GM23338 (cell line): ENCODE measurements at regions not wholly inside any gene's neighbourhood (a gene's known extent, or its start where the extent isn't known, plus 50 kb on each side); places are given as distances from the start of the nearest gene placed in this dataset.

Experiments used
- CREB1 ChIP-seq: fragments of 250-450 bp; sonication (Bioruptor Pico); IDR thresholded peaks from 2 replicates; pipeline ENCODE4 v1.5.0; 2020; ENCODE audit warnings: low read depth, mild to moderate bottlenecking, moderate library complexity
- CTCF ChIP-seq, 2 experiments: fragments of 200-600 bp in 1 of 2; sonication (generic) in 1 of 2; conservative IDR thresholded peaks; 2 replicates each; pipeline versions ENCODE4 v1.5.1 to v1.6.1; 2016 to 2017; ENCODE audit warnings: antibody characterized with exemption in 2 of 2, low read depth in 2 of 2, mild to moderate bottlenecking in 2 of 2, moderate library complexity in 1 of 2
- ETS1 ChIP-seq: IDR thresholded peaks from 2 replicates; pipeline ENCODE4 v1.6.1; 2016; ENCODE audit warnings: antibody characterized with exemption
- EZH2 ChIP-seq: fragments of 200-600 bp; sonication (generic); IDR thresholded peaks from one replicate; pipeline ENCODE4 v1.8.0; 2017; ENCODE audit warnings: antibody characterized with exemption, mild to moderate bottlenecking, low read depth; ENCODE audit not compliant: unreplicated experiment
- EZH2phosphoT487 ChIP-seq: fragments of 200-600 bp; sonication (generic); IDR thresholded peaks from one replicate; pipeline ENCODE4 v1.8.1; 2018; ENCODE audit warnings: antibody characterized with exemption; ENCODE audit not compliant: unreplicated experiment
- JUNB ChIP-seq: IDR thresholded peaks from one replicate; pipeline ENCODE4 v1.6.1; 2016; ENCODE audit warnings: antibody characterized with exemption; ENCODE audit not compliant: unreplicated experiment
- POLR2AphosphoS5 ChIP-seq: IDR thresholded peaks from 2 replicates; pipeline ENCODE4 v1.6.1; 2016; ENCODE audit warnings: antibody characterized with exemption, low read depth
- REST ChIP-seq: IDR thresholded peaks from one replicate; pipeline ENCODE4 v1.6.1; 2018; ENCODE audit warnings: antibody characterized with exemption; ENCODE audit not compliant: unreplicated experiment
- ZNF114 ChIP-seq: fragments of 250-450 bp; sonication (Bioruptor Pico); IDR thresholded peaks from 2 replicates; pipeline ENCODE4 v1.5.0; 2020; ENCODE audit warnings: mild to moderate bottlenecking, moderate library complexity

GRCh38 chr5:84961193-84961592, 576.5 kb upstream of the EDIL3 start:
- no peak for TF ChIP-seq CTCF (conservative IDR thresholded peaks at IDR 0.05; ENCODE audit: low read depth in 2 of 2)
- TF ChIP-seq POLR2AphosphoS5: no peak
- TF ChIP-seq EZH2phosphoT487: no peak
- no peak for TF ChIP-seq REST
- TF ChIP-seq EZH2: no peak
- TF ChIP-seq ETS1: no peak
- no peak for TF ChIP-seq ZNF114 (CRISPR knock-in tag)
- no peak for TF ChIP-seq JUNB
- TF ChIP-seq CREB1: no peak
